Neural cell (in vitro differentiated cells): ENCODE measurements at regions not wholly inside any gene's neighbourhood (a gene's known extent, or its start where the extent isn't known, plus 50 kb on each side); places are given as distances from the start of the nearest gene placed in this dataset.

Source experiments
- H2AFZ ChIP-seq: fragments of 200-600, 300-800 bp; sonication (generic), shearing (Covaris generic); 2 replicates; pipeline ENCODE4 v1.6.0; 2014; ENCODE audit warnings: low read depth, mild to moderate bottlenecking, antibody characterized with exemption, low read length, moderate library complexity
- H3F3A ChIP-seq: fragments of 200-600 bp; shearing (Covaris generic); 2 replicates; pipeline ENCODE4 v1.6.1; 2016; ENCODE audit warnings: mild to moderate bottlenecking, moderate library complexity, mixed read lengths, antibody characterized with exemption, low read length; ENCODE audit not compliant: insufficient read depth, poor library complexity, severe bottlenecking
- H3K27ac ChIP-seq: fragments of 200-600, 300-800 bp; sonication (generic), shearing (Covaris generic); 2 replicates; pipeline ENCODE4 v1.5.1; 2014; ENCODE audit warnings: mild to moderate bottlenecking, low read length, moderate library complexity
- H3K27me3 ChIP-seq: fragments of 300-800, 200-600 bp; sonication (generic), shearing (Covaris generic); 2 replicates; pipeline ENCODE4 v1.6.0; 2014; ENCODE audit warnings: mild to moderate bottlenecking, low read depth, low read length, moderate library complexity; ENCODE audit not compliant: insufficient read depth
- H3K36me3 ChIP-seq: fragments of 300-800, 200-600 bp; sonication (generic), shearing (Covaris generic); 2 replicates; pipeline ENCODE4 v1.5.1; 2014; ENCODE audit warnings: mild to moderate bottlenecking, antibody characterized with exemption, low read length, moderate library complexity; ENCODE audit not compliant: insufficient read depth
- H3K4me2 ChIP-seq: fragments of 300-800, 200-600 bp; sonication (generic), shearing (Covaris generic); 2 replicates; pipeline ENCODE4 v1.6.0; 2014; ENCODE audit warnings: mild to moderate bottlenecking, low read length
- H3K4me3 ChIP-seq: fragments of 300-800, 200-600 bp; sonication (generic), shearing (Covaris generic); 2 replicates; pipeline ENCODE4 v1.5.1; 2014; ENCODE audit warnings: mild to moderate bottlenecking, low read length, moderate library complexity
- H3K79me2 ChIP-seq: fragments of 200-600 bp; shearing (Covaris generic); replicated peaks from 2 replicates; pipeline ENCODE4 v1.6.0; 2014; ENCODE audit warnings: mild to moderate bottlenecking, low read length, moderate library complexity; ENCODE audit not compliant: insufficient read depth
- H3K9ac ChIP-seq: fragments of 300-800, 200-600 bp; sonication (generic), shearing (Covaris generic); 2 replicates; pipeline ENCODE4 v1.6.1; 2016; ENCODE audit warnings: mild to moderate bottlenecking, low read length, mixed read lengths
- H3K9me2 ChIP-seq: fragments of 200-600 bp; shearing (Covaris generic); 2 replicates; pipeline ENCODE4 v1.6.1; 2016; ENCODE audit warnings: mild to moderate bottlenecking, low read length, mixed read lengths; ENCODE audit not compliant: insufficient read depth
- H3K9me3 ChIP-seq: fragments of 200-600, 300-800 bp; sonication (generic), shearing (Covaris generic); 2 replicates; pipeline ENCODE4 v1.6.1; 2016; ENCODE audit warnings: mild to moderate bottlenecking, mixed run types, low read length, moderate library complexity, mixed read lengths
- H4K20me1 ChIP-seq: fragments of 200-600 bp; shearing (Covaris generic); 2 replicates; pipeline ENCODE4 v1.6.1; 2016; ENCODE audit warnings: mild to moderate bottlenecking, mixed run types; ENCODE audit not compliant: insufficient read depth
- CTCF ChIP-seq: fragments of 450-650 bp; IDR thresholded peaks from 2 replicates; pipeline ENCODE4 v1.5.1; 2014; ENCODE audit warnings: antibody characterized with exemption, mild to moderate bottlenecking, moderate library complexity; ENCODE audit not compliant: poor library complexity, severe bottlenecking
- EP300 ChIP-seq: fragments of 450-650 bp; conservative IDR thresholded peaks from 2 replicates; pipeline ENCODE4 v1.6.1; 2014; ENCODE audit warnings: antibody characterized with exemption, mild to moderate bottlenecking, moderate library complexity; ENCODE audit not compliant: poor library complexity, severe bottlenecking
- EZH2 ChIP-seq: fragments of 200-600, 300-800 bp; shearing (Covaris generic), sonication (generic); IDR thresholded peaks from 2 replicates; pipeline ENCODE4 v1.6.1; 2014; ENCODE audit warnings: antibody characterized with exemption, low read length, borderline replicate concordance, mild to moderate bottlenecking; ENCODE audit not compliant: insufficient read depth, poor library complexity, severe bottlenecking
- MXI1 ChIP-seq: fragments of 450-650 bp; conservative IDR thresholded peaks from 2 replicates; pipeline ENCODE4 v1.6.1; 2014; ENCODE audit warnings: antibody characterized with exemption, mild to moderate bottlenecking; ENCODE audit not compliant: poor library complexity, severe bottlenecking
- POLR2AphosphoS5 ChIP-seq: IDR thresholded peaks from 2 replicates; pipeline ENCODE4 v1.6.1; 2012
- RAD21 ChIP-seq: fragments of 450-650 bp; conservative IDR thresholded peaks from 2 replicates; pipeline ENCODE4 v1.6.1; 2014; ENCODE audit warnings: antibody characterized with exemption, mild to moderate bottlenecking, moderate library complexity
- REST ChIP-seq: IDR thresholded peaks from 2 replicates; pipeline ENCODE4 v1.6.1; 2012; ENCODE audit warnings: borderline replicate concordance
- SMC3 ChIP-seq: fragments of 450-650 bp; conservative IDR thresholded peaks from 2 replicates; pipeline ENCODE4 v1.6.1; 2014; ENCODE audit warnings: antibody characterized with exemption, mild to moderate bottlenecking, moderate library complexity; ENCODE audit not compliant: poor library complexity
- TAF1 ChIP-seq: IDR thresholded peaks from 2 replicates; pipeline ENCODE4 v1.6.1; 2012; ENCODE audit warnings: low read depth

GRCh38 chr13:109963384-109963783 lies 177.0 kb upstream of the IRS2 start:
- no peaks in the 10 kb centered on the region for H3K27me3 ChIP-seq
- H3K4me3 ChIP-seq, result no peak overlapping the region
- H4K20me1 ChIP-seq, result no peaks in the 10 kb centered on the region
- H3K79me2 ChIP-seq, result no peaks in the 10 kb centered on the region
- H3K36me3 ChIP-seq, result no peaks in the 10 kb centered on the region
- H3K4me2 ChIP-seq, result no peak overlapping the region
- TF ChIP-seq EZH2, result no peak
- no peak for TF ChIP-seq EP300
- no peak for TF ChIP-seq TAF1
- no peak for TF ChIP-seq REST
- no peak for TF ChIP-seq MXI1
- no peak for TF ChIP-seq RAD21
- no peak for TF ChIP-seq SMC3
- no peak for TF ChIP-seq CTCF
- no peak for TF ChIP-seq POLR2AphosphoS5
- no peaks in the 10 kb centered on the region for H3F3A ChIP-seq
- H3K9me3 ChIP-seq, result peaks cover 3% of the 10 kb centered on the region
- H3K9ac ChIP-seq, result no peak overlapping the region
- H3K9me2 ChIP-seq, result no peaks in the 10 kb centered on the region
- no peak overlapping the region for H3K27ac ChIP-seq
- H2AFZ ChIP-seq, result no peak overlapping the region

- H3K27me3 ChIP-seq, result no peaks in the 10 kb centered on the region
- TF ChIP-seq RAD21 (no peak), TAF1 (no peak), POLR2AphosphoS5 (no peak), EP300 (no peak), REST (no peak), EZH2 (no peak), SMC3 (no peak), MXI1 (no peak), CTCF (no peak)
- no peaks in the 10 kb centered on the region for H3K9me2 ChIP-seq
- no peak overlapping the region for H2AFZ ChIP-seq
- no peak overlapping the region for H3K9ac ChIP-seq
- no peak overlapping the region for H3K4me2 ChIP-seq
- no peak overlapping the region for H3K4me3 ChIP-seq
- peaks cover 5% of the 10 kb centered on the region for H3K9me3 ChIP-seq
- H3K27ac ChIP-seq, result no peak overlapping the region
- H4K20me1 ChIP-seq, result no peaks in the 10 kb centered on the region
- no peaks in the 10 kb centered on the region for H3F3A ChIP-seq
- H3K79me2 ChIP-seq, result no peaks in the 10 kb centered on the region
- no peaks in the 10 kb centered on the region for H3K36me3 ChIP-seq
Observed at GRCh38 chr13:109959903-109960302, 173.5 kb upstream of the IRS2 start.
